ENCODE measurements at regions not wholly inside any gene's neighbourhood (a gene's known extent, or its start where the extent isn't known, plus 50 kb on each side); places are given as distances from the start of the nearest gene placed in this dataset.
"Not testable (repeated sequence)": the region's sequence is repeated elsewhere in the genome, so short reads cannot be mapped to it uniquely, and the experiment has no call there.

DNA sequence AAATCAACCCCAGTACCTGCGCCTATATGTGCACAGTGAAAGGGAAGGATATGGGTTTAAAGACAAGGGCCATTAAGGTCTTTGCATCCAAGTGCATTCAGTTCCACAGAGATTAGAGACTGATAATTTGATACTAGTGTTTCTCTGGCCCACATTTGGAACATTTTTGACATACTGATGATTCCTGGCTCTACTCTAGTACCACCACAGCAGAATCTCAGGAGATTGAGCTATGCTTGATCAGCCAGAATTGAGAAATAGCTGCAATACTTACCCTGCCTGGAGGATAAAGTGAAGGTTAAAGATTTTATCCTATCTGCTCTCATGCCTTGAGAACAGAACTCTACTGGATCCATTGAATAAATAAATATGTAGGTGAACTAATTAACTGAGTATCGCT lies 1267.8 kb downstream of the SUCLG1 start:
- ChIA-PET CTCF (no interaction called here), POLR2A (no interaction called here)
- ATAC-seq = no peak
- Mint-ChIP-seq H3K36me3 (ENCODE audit: low read depth) (no peaks in the 10 kb centered on the region), H3K27ac (no peak overlapping the region), H3K9me3 (peaks cover 2% of the 10 kb centered on the region), H3K4me1 (ENCODE audit: low read depth) (no peaks in the 10 kb centered on the region), H3K27me3 (no peaks in the 10 kb centered on the region), H3K4me3 (no peak overlapping the region)
- DNase-seq = no peak
- intact Hi-C loops (cut with micrococcal nuclease) = no loop called here
- no peak for TF ChIP-seq CTCF (IDR thresholded peaks at IDR 0.05)

GRCh38 chr2:83186105-83186760 lies 1272.8 kb downstream of the SUCLG1 start:
- Mint-ChIP-seq H3K27me3 (no peaks in the 10 kb centered on the region), H3K4me1 (ENCODE audit: low read depth) (no peaks in the 10 kb centered on the region), H3K27ac (no peak overlapping the region), H3K4me3 (no peak overlapping the region), H3K36me3 (ENCODE audit: low read depth) (no peaks in the 10 kb centered on the region), H3K9me3 (peaks cover 2% of the 10 kb centered on the region)
- intact Hi-C loops (cut with micrococcal nuclease) = no loop called here
- POLR2A ChIA-PET = no interaction called here
- TF ChIP-seq CTCF (IDR thresholded peaks at IDR 0.05) = no peak
- CTCF ChIA-PET = no interaction called here
- no peak for DNase-seq
- ATAC-seq = no peak

- H3K27me3 Mint-ChIP-seq; intact Hi-C loops (cut with micrococcal nuclease); CTCF ChIA-PET; DNase-seq; H3K9me3 Mint-ChIP-seq; H3K36me3 Mint-ChIP-seq (ENCODE audit: low read depth); ATAC-seq; H3K4me3 Mint-ChIP-seq; H3K4me1 Mint-ChIP-seq (ENCODE audit: low read depth); POLR2A ChIA-PET; H3K27ac Mint-ChIP-seq: not testable (repeated sequence)
These were observed 1278.1 kb downstream of the SUCLG1 start for GRCh38 chr2:83180862-83181530.

DNA sequence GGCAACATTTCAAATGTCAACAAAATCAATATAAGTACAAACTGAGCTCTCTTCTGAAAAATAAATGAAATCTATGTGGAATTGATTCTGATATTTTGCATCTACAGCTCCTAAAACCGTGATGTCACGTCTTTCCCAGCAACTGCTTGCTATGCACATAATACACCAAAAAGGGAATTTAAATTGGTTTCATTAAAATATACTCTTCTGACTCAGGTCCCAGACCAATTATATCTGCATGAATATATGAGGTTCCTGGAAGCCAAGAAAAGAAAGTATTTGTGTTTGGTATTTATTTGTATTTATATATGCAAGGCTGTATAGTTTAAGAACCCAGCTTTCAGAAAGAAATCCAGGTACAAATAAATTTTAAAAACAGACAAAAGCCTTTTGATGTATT lies 1282.5 kb downstream of the SUCLG1 start:
- intact Hi-C loops (cut with micrococcal nuclease) = no loop called here
- ATAC-seq = no peak
- CTCF ChIA-PET = no interaction called here
- POLR2A ChIA-PET = no interaction called here
- Mint-ChIP-seq H3K4me1 (ENCODE audit: low read depth) (no peaks in the 10 kb centered on the region), H3K36me3 (ENCODE audit: low read depth) (no peaks in the 10 kb centered on the region), H3K27me3 (no peaks in the 10 kb centered on the region), H3K4me3 (no peak overlapping the region), H3K9me3 (peaks cover 4% of the 10 kb centered on the region), H3K27ac (no peak overlapping the region)
- no peak for DNase-seq
- TF ChIP-seq CTCF (IDR thresholded peaks at IDR 0.05) = no peak

DNA sequence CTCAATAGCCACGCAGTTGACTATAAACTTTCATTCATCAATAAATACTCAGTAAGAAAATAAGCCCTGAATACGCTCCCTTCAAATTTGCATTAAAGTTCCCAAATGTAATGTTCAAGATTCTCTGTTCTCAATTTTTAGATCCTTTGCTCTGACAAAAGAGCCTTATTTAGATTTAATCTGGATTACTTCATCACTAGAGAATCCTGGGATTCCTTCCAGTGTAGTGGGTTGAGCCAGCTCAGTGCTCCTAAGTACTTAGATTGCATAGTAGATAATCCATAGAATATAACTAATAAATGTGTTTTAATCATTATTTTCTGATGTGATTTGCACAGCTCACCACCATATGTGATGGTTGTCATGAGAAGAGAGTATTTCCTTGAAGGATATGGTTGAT lies 1286.2 kb downstream of the SUCLG1 start:
- TF ChIP-seq CTCF (IDR thresholded peaks at IDR 0.05) = no peak
- Mint-ChIP-seq H3K27ac (no peak overlapping the region), H3K4me1 (ENCODE audit: low read depth) (no peaks in the 10 kb centered on the region), H3K4me3 (no peak overlapping the region), H3K9me3 (peaks cover 7% of the 10 kb centered on the region), H3K27me3 (no peaks in the 10 kb centered on the region), H3K36me3 (ENCODE audit: low read depth) (no peaks in the 10 kb centered on the region)
- ChIA-PET CTCF (no interaction called here), POLR2A (no interaction called here)
- ATAC-seq (no peak), DNase-seq (no peak)
- intact Hi-C loops (cut with micrococcal nuclease) = no loop called here

Measured in activated CD8-positive, alpha-beta T cell treated with anti-CD3 and anti-CD28 coated beads for 36 hours (primary cell).